A673 (cell line): ENCODE measurements at regions not wholly inside any gene's neighbourhood (a gene's known extent, or its start where the extent isn't known, plus 50 kb on each side); places are given as distances from the start of the nearest gene placed in this dataset.

Source experiments
- BruUV-seq: library from RNA; stranded (reverse); fragments of 400-500 nt; replicated peaks from 2 replicates; lab custom pipeline; 2021; lab: Mats Ljungman, UMichigan
- CTCF ChIA-PET: fragments of 300-600 bp; sonication (Branson Sonifier 250); formaldehyde crosslinking; loops from one replicate; lab custom pipeline; 2022; ENCODE audit warnings: antibody characterized with exemption; lab: Charles Lee
- POLR2A ChIA-PET: fragments of 300-600 bp; sonication (Branson Sonifier 250); formaldehyde crosslinking; loops from one replicate; lab custom pipeline; 2022; ENCODE audit warnings: antibody characterized with exemption; ENCODE audit not compliant: low non-redundant PET; lab: Charles Lee
- DNase-seq: peaks from one replicate; pipeline ENCODE4 v3.0.0-alpha.2; 2015; ENCODE audit warnings: low spot score
- H3K27ac ChIP-seq: fragments of 200-600 bp; sonication (generic); 2 replicates; pipeline ENCODE4 v1.5.1; 2016; ENCODE audit warnings: mixed run types, low read depth, mild to moderate bottlenecking, mixed read lengths, antibody characterized with exemption, low read length; ENCODE audit not compliant: poor library complexity, severe bottlenecking
- H3K27me3 ChIP-seq: fragments of 200-600 bp; sonication (generic); replicated peaks from 2 replicates; pipeline ENCODE4 v1.6.1; 2017; ENCODE audit warnings: mixed run types, low read depth, mild to moderate bottlenecking, mixed read lengths, antibody characterized with exemption, low read length; ENCODE audit not compliant: insufficient read depth, poor library complexity
- H3K36me3 ChIP-seq: fragments of 200-600 bp; sonication (generic); 2 replicates; pipeline ENCODE4 v1.6.1; 2016; ENCODE audit warnings: mixed run types, mild to moderate bottlenecking, mixed read lengths, antibody characterized with exemption, low read length; ENCODE audit not compliant: insufficient read depth, poor library complexity, severe bottlenecking
- H3K4me1 ChIP-seq: fragments of 200-600 bp; sonication (generic); 2 replicates; pipeline ENCODE4 v1.6.1; 2017; ENCODE audit warnings: mixed run types, mild to moderate bottlenecking, mixed read lengths, antibody characterized with exemption, low read length; ENCODE audit not compliant: insufficient read depth, poor library complexity, severe bottlenecking
- H3K4me3 ChIP-seq: fragments of 200-600 bp; sonication (generic); 2 replicates; pipeline ENCODE4 v1.5.1; 2016; ENCODE audit warnings: low read depth, mixed run types, mild to moderate bottlenecking, mixed read lengths, low read length; ENCODE audit not compliant: poor library complexity, severe bottlenecking
- H3K9me3 ChIP-seq: fragments of 200-600 bp; sonication (generic); 2 replicates; pipeline ENCODE4 v1.6.1; 2016; ENCODE audit warnings: mixed run types, low read depth, mild to moderate bottlenecking, mixed read lengths, antibody characterized with exemption, low read length; ENCODE audit not compliant: poor library complexity, severe bottlenecking
- CTCF ChIP-seq: fragments of 300-800, 200-600 bp; sonication (generic); conservative IDR thresholded peaks from 2 replicates; pipeline ENCODE4 v1.5.1; 2017; ENCODE audit warnings: low read depth, mild to moderate bottlenecking, antibody characterized with exemption, low read length, moderate library complexity, mixed read lengths
- EZH2 ChIP-seq: fragments of 200-600 bp; sonication (generic); IDR thresholded peaks from 2 replicates; pipeline ENCODE4 v1.6.1; 2017; ENCODE audit warnings: borderline replicate concordance, low read depth, mild to moderate bottlenecking, mixed read lengths, antibody characterized with exemption, low read length; ENCODE audit not compliant: poor library complexity, severe bottlenecking
- intact Hi-C: fragments of 100-400 bp; cut with micrococcal nuclease; formaldehyde crosslinking; loops from one replicate; pipeline ENCODE4 v1.10.0; 2022; ENCODE audit not compliant: unreplicated experiment

GRCh38 chrX:43166874-43167273 lies 388.9 kb upstream of the PPP1R2C start:
- Histone ChIP-seq H3K27ac (no peak overlapping the region), H3K27me3 (no peaks in the 10 kb centered on the region), H3K36me3 (no peaks in the 10 kb centered on the region), H3K9me3 (no peaks in the 10 kb centered on the region), H3K4me1 (no peaks in the 10 kb centered on the region), H3K4me3 (no peak overlapping the region)
- TF ChIP-seq CTCF (no peak), EZH2 (no peak)
- intact Hi-C loops = no loop called here
- BruUV-seq = no TSS peak
- CTCF ChIA-PET = no interaction called here
- no peak for DNase-seq
- POLR2A ChIA-PET = no interaction called here

- CTCF ChIA-PET = no interaction called here
- Histone ChIP-seq H3K4me3 (no peak overlapping the region), H3K36me3 (no peaks in the 10 kb centered on the region), H3K27me3 (no peaks in the 10 kb centered on the region), H3K4me1 (no peaks in the 10 kb centered on the region), H3K27ac (no peak overlapping the region), H3K9me3 (no peaks in the 10 kb centered on the region)
- no TSS peak for BruUV-seq
- intact Hi-C loops = no loop called here
- POLR2A ChIA-PET = no interaction called here
- no peak for TF ChIP-seq EZH2
- no peak for TF ChIP-seq CTCF
- DNase-seq = no peak
Measured at GRCh38 chrX:43175434-43175833, 397.5 kb upstream of the PPP1R2C start.

GRCh38 chrX:43176686-43177085 lies 398.7 kb upstream of the PPP1R2C start:
- BruUV-seq = no TSS peak
- intact Hi-C loops = no loop called here

More at GRCh38 chrX:43176686-43177085, 398.7 kb upstream of the PPP1R2C start:
- no peaks in the 10 kb centered on the region for H3K36me3 ChIP-seq
- no peak for TF ChIP-seq EZH2
- TF ChIP-seq CTCF = no peak
- DNase-seq = no peak
- ChIA-PET POLR2A (interaction anchor here (0.7 kb wide), 1 partner anchor 221 kb away, joined by 3 read pairs; no protein-coding TSS in a partner anchor), CTCF (no interaction called here)
- H3K4me1 ChIP-seq = no peaks in the 10 kb centered on the region
- no peaks in the 10 kb centered on the region for H3K9me3 ChIP-seq
- H3K4me3 ChIP-seq = no peak overlapping the region
- H3K27me3 ChIP-seq = no peaks in the 10 kb centered on the region
- H3K27ac ChIP-seq = no peak overlapping the region
